Adrenal gland (tissue), 9 donors: ENCODE measurements at regions not wholly inside any gene's neighbourhood (a gene's known extent, or its start where the extent isn't known, plus 50 kb on each side); places are given as distances from the start of the nearest gene placed in this dataset.

Source experiments
- DNase-seq, 7 donors: peaks; one replicate each; pipeline ENCODE4 v3.0.0-alpha.2; 2019 to 2020
- H3K27ac ChIP-seq, 5 donors: fragments of 200-600 bp; sonication (generic) in 4 of 5; 1 replicate in 3 of 5; 2 replicates in 2 of 5; pipeline versions ENCODE4 v1.5.1 to v1.8.0; 2016 to 2020; ENCODE audit warnings: mild to moderate bottlenecking in 1 of 5
- H3K27me3 ChIP-seq: fragments of 200-600 bp; 2 replicates; pipeline ENCODE4 v1.8.0; 2021
- H3K36me3 ChIP-seq, 2 donors: fragments of 200-600 bp; replicated peaks in 1 of 2; 1 replicate in 1 of 2; 2 replicates in 1 of 2; pipeline versions ENCODE4 v1.5.1 to v1.8.0; 2018 to 2022
- H3K4me1 ChIP-seq, 2 donors: fragments of 200-600 bp; replicated peaks in 1 of 2; 1 replicate in 1 of 2; 2 replicates in 1 of 2; pipeline versions ENCODE4 v1.5.1 to v1.8.0; 2018 to 2021
- H3K4me3 ChIP-seq, 4 donors: fragments of 200-600 bp; sonication (generic) in 3 of 4; one replicate each; pipeline ENCODE4 v1.5.1; 2016 to 2018
- H3K9me3 ChIP-seq, 3 donors: fragments of 200-600 bp; sonication (generic) in 1 of 3; replicated peaks in 1 of 3; 1 replicate in 2 of 3; 2 replicates in 1 of 3; pipeline versions ENCODE4 v1.5.1 to v1.8.0; 2016 to 2021
- POLR2A ChIP-seq, 2 donors: fragments of 450-650 bp; IDR thresholded peaks; one replicate each; pipeline ENCODE4 v1.6.1; 2017; ENCODE audit warnings: antibody characterized with exemption in 2 of 2, mild to moderate bottlenecking in 2 of 2, moderate library complexity in 1 of 2
- WGBS, 4 donors: extraction: QIAGEN DNeasy Blood & Tissue Kit in 2 of 4; methylation state at CpG; one replicate each; pipeline versions ENCODE4 v1.1.5 to v1.1.7; 2013 to 2017; 5-methylcytosine and 5-hydroxymethylcytosine counted together
- intact Hi-C, 2 donors: fragments of 100-400 bp; cut with DNase I; formaldehyde crosslinking; loops; one replicate each; pipeline versions ENCODE4 v1.14.1 to v1.15.0; 2022 to 2023
- TF ChIP-seq, protein P1 (sequence below), 6 experiments: fragments of 450-650 bp in 4 of 6; fragments of 200-600 bp in 2 of 6; sonication (generic) in 1 of 6; IDR thresholded peaks; 1 replicate in 5 of 6; 2 replicates in 1 of 6; pipeline versions ENCODE4 v1.5.1 to v1.8.0; 2016 to 2021; ENCODE audit warnings: antibody characterized with exemption in 6 of 6, mild to moderate bottlenecking in 2 of 6, moderate library complexity in 1 of 6
- donor health status: healthy with polysubstance abuse.
- donor health status: Bipolar disorder and iron deficiency.
- donor health status: DM: yes; HTN: yes; CAD: no.
- donor health status: DM: no; HTN: no; CAD: no.
- donor health status: DM: no; HTN: no; CAD: no.

- no peak for TF ChIP-seq POLR2A (IDR thresholded peaks at IDR 0.05)
- TF ChIP-seq, protein P1, sequence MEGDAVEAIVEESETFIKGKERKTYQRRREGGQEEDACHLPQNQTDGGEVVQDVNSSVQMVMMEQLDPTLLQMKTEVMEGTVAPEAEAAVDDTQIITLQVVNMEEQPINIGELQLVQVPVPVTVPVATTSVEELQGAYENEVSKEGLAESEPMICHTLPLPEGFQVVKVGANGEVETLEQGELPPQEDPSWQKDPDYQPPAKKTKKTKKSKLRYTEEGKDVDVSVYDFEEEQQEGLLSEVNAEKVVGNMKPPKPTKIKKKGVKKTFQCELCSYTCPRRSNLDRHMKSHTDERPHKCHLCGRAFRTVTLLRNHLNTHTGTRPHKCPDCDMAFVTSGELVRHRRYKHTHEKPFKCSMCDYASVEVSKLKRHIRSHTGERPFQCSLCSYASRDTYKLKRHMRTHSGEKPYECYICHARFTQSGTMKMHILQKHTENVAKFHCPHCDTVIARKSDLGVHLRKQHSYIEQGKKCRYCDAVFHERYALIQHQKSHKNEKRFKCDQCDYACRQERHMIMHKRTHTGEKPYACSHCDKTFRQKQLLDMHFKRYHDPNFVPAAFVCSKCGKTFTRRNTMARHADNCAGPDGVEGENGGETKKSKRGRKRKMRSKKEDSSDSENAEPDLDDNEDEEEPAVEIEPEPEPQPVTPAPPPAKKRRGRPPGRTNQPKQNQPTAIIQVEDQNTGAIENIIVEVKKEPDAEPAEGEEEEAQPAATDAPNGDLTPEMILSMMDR (IDR thresholded peaks at IDR 0.05): no peak
- WGBS, 4 donors: 90 to 98% (median 92%) methylated on average over 4 to 5 of the region's 5 CpGs
- Histone ChIP-seq H3K27me3 (no peaks in the 10 kb centered on the region), H3K36me3 (no peaks in the 10 kb centered on the region), H3K27ac (no peak overlapping the region), H3K4me1 (no peaks in the 10 kb centered on the region), H3K4me3 (no peak overlapping the region), H3K9me3 (no peaks in the 10 kb centered on the region)
- intact Hi-C loops: no loop called here
- DNase-seq: no peak
Observed at GRCh38 chr1:223034270-223034798, 108.7 kb downstream of the TLR5 start.

GRCh38 chr1:223035724-223036478 lies 107.1 kb downstream of the TLR5 start:
- intact Hi-C loops: no loop called here
- no peak overlapping the region for H3K27ac ChIP-seq
- H3K4me3 ChIP-seq: no peak overlapping the region
- H3K36me3 ChIP-seq: no peaks in the 10 kb centered on the region
- 62 to 70% (median 65%) methylated on average over 11 of the region's 11 CpGs for WGBS, 4 donors
- TF ChIP-seq POLR2A (IDR thresholded peaks at IDR 0.05): no peak
- TF ChIP-seq, protein P1 (IDR thresholded peaks at IDR 0.05): no peak
- H3K27me3 ChIP-seq: no peaks in the 10 kb centered on the region
- H3K4me1 ChIP-seq: no peaks in the 10 kb centered on the region
- no peaks in the 10 kb centered on the region for H3K9me3 ChIP-seq
- DNase-seq: peak in 6 of 7 donors; percentile 31 to 59 (median 54)

- intact Hi-C loops: no loop called here
- Histone ChIP-seq H3K36me3 (no peaks in the 10 kb centered on the region), H3K4me1 (no peaks in the 10 kb centered on the region), H3K4me3 (no peak overlapping the region), H3K9me3 (no peaks in the 10 kb centered on the region), H3K27me3 (no peaks in the 10 kb centered on the region), H3K27ac (no peak overlapping the region)
- 79 to 88% (median 85%) methylated on average over 6 of the region's 6 CpGs for WGBS, 4 donors
- peak in 2 of 7 donors; percentile 7 to 17 for DNase-seq
- no peak for TF ChIP-seq POLR2A (IDR thresholded peaks at IDR 0.05)
Observed at GRCh38 chr1:223036479-223036845, 106.6 kb downstream of the TLR5 start.

GRCh38 chr1:223037845-223038244 lies 105.2 kb downstream of the TLR5 start:
- Histone ChIP-seq H3K27me3 (no peaks in the 10 kb centered on the region), H3K4me1 (no peaks in the 10 kb centered on the region), H3K4me3 (no peak overlapping the region), H3K9me3 (no peaks in the 10 kb centered on the region), H3K27ac (no peak overlapping the region), H3K36me3 (no peaks in the 10 kb centered on the region)
- TF ChIP-seq, protein P1 (IDR thresholded peaks at IDR 0.05): no peak
- no peak for DNase-seq
- intact Hi-C loops: no loop called here
- 70 to 84% (median 79%) methylated on average over 2 to 9 of the region's 9 CpGs for WGBS, 4 donors
